GM19455 (cell line): ENCODE measurements at regions not wholly inside any gene's neighbourhood (a gene's known extent, or its start where the extent isn't known, plus 50 kb on each side); places are given as distances from the start of the nearest gene placed in this dataset.
"Not testable (repeated sequence)": the region's sequence is repeated elsewhere in the genome, so short reads cannot be mapped to it uniquely, and the experiment has no call there.

Experiments
- ATAC-seq: cut with Tn5 transposase; IDR thresholded peaks from one replicate; pipeline ENCODE4 v1.9.1; 2021; ENCODE audit not compliant: unreplicated experiment

- ATAC-seq = no peak
Measured at GRCh38 chr1:9459816-9460407, 79.4 kb upstream of the SLC25A33 start.

- ATAC-seq = no peak
Measured at GRCh38 chr1:9465640-9466039, 73.6 kb upstream of the SLC25A33 start.

DNA sequence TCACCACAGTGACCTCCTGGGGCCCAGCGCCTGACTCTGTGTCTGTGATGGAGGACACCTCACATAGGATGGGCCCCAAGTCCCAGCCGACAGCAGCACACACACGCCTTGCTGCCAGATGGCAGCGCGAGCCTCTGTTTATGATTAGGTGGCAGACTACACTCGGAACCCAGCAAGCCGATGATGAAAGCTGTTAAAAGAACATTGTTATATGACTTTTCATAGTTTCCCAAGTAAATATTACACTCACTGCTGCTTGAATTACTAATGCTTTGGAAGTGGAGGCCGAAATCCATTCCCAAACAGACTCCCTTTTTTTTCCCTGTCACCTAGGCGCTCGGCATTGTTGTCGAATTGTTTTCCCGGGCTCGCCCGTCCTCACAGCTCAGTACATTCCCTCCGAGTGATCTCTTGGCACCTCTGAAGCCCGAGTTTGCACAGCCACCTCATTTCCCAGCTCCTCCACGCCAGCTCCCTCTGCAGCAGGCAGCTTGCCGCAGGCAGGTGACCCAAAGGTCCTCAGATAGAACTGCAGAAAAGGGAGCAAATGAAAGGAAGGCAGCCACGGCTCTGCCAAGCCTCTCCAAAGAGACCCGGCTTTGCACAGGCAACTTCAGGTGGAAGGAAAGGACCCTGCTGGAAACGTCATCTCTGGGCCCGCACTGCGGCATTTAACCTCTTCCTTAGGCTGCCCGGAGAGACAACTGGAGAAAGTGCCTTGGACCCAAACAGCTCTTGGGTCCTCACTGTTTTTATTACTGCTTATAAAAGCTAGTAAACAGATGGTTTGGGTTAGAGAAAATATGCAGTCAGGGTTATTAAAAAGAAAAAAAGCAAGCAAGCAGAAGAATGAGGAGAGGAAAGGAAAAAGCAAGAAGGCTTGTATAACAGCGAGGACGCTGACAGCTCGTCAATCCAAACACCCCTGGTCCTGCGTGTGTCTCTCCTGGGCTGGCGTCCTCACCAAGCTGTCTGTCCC lies 72.2 kb upstream of the SLC25A33 start:
- ATAC-seq = no peak

DNA sequence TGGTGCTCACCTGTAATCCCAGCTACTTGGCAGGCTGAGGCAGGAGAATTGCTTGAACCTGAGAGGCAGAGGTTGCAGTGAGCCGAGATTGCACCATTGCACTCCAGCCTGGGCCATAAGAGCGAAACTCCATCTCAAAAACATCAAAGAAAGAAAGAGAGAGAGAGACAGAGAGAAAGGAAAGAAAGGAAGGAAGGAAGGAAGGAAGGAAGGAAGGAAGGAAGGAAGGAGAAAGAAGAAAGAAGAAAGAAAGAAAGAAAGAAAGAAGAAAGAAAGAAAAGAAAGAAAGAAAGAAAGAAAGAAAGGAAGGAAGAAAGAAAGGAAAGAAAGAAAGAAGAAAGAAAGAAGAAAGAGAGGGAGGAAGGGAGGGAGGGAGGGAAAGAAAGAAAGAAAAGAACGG lies 69.4 kb upstream of the SLC25A33 start:
- ATAC-seq = not testable (repeated sequence)

GRCh38 chr1:9471679-9472078 lies 67.6 kb upstream of the SLC25A33 start:
- ATAC-seq = no peak

- no peak for ATAC-seq
Measured at GRCh38 chr1:9472386-9473031, 66.8 kb upstream of the SLC25A33 start.

- ATAC-seq = no peak
Measured at GRCh38 chr1:9473032-9473807, 66.0 kb upstream of the SLC25A33 start.

DNA sequence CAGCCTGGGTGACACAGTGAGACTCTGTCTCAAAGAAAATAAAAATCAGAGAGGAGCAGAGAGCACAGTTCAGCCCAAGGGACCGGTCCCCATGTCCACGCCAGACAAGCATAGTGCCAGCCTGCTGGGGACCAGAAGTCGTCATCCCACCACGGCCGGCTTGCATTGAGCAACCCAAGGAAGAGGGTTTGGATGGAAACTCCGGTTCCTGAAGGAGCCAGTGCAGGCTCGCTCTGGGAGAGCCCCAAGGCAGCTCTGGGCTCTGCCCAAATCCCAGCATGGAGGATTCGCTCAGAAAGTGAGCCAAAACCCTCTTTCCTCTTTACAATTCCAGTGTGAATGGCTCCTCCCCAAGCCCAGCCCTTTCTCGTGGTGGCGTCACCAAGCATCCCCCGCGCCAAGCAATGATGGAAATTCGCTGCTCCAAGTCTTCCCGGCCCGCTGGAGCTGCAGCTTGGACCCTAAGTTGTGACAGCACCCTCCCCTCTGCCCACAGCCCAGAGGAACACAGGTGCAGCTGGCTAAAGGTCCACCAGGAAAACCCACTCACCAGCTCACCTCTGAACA lies 64.1 kb upstream of the SLC25A33 start:
- no peak for ATAC-seq

DNA sequence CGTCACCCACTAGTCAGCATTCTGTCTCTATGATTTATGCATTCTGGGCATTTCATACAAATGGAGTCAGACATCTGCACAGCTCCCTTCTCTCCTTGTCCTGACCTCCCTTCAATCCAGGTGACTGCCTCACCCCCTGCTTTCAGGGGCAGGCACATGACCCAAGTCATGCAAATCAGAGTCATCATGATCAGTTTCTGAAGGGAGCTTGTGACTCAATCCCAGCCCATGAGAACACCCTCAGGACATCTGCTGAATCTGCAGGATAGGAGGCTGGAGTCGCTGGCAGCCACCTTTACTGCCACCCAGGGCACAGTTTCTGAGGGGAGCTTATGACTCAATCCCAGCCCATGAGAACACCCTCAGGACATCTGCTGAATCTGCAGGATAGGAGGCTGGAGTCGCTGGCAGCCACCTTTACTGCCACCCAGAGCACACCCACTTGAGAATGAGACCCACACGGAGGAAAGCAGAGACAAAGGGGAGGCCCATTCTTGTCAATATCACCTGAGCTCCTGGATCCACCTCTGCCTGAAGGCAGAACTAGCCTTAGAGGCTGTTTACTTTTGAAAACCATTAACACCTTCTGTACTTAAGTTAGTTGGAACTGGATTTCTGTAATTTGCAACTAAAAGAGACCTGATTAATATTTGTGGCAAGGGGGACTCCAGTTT lies 62.3 kb upstream of the SLC25A33 start:
- ATAC-seq = no peak

DNA sequence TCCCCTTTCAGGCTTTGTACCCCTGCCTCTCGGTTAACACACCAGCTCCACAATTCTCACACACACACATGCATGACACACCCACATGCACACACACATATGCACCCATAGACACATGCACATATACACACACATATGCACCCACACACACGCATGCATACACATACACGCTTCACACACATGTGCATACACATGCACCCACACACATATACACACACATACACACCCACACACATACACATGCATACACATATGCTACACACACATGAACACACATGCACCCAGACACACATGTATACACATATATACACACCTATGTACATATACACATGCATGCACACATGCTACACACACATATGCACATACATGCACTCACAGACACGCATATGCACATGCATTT lies 61.7 kb upstream of the SLC25A33 start:
- no peak for ATAC-seq

DNA sequence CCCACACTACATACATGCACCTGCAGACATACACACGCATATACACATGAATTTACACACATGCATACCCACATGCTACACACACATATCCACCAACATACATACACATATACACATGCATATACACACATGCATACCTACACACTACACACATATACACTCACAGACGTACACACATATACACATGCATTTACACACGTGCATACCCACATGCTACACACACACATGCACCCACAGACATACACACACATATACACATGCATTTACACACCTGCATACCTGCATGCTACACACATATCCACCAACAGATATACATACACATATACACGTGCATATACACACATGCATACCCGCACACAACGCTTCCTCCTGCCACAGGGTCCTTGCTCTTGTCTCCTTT lies 61.2 kb upstream of the SLC25A33 start:
- ATAC-seq = no peak

DNA sequence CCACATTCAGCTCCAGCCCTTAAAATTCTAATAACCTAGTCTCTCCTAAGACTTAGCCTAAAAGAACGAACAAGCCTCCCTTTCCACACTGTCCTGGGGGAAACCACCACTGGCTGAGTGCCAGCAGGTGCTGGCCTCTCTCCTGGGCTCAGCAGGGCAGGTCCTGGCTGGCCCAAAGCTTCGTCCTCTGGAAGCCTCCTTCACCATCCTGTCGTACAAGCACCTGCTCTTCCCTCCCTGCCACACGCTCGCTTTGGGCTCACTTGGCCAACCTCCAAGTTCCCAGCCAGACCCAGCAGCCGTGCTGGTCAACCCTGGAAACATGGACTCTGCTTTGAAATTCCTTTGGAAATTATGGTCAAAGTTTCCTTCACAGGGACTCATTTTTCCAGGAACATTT lies 58.2 kb upstream of the SLC25A33 start:
- ATAC-seq = no peak

GRCh38 chr1:9482403-9482802 lies 56.9 kb upstream of the SLC25A33 start:
- no peak for ATAC-seq

GRCh38 chr1:9482816-9483572 lies 56.3 kb upstream of the SLC25A33 start:
- ATAC-seq = no peak

GRCh38 chr1:9486466-9487140 lies 52.7 kb upstream of the SLC25A33 start:
- no peak for ATAC-seq
